ENCODE measurements at regions not wholly inside any gene's neighbourhood (a gene's known extent, or its start where the extent isn't known, plus 50 kb on each side); places are given as distances from the start of the nearest gene placed in this dataset.

DNA sequence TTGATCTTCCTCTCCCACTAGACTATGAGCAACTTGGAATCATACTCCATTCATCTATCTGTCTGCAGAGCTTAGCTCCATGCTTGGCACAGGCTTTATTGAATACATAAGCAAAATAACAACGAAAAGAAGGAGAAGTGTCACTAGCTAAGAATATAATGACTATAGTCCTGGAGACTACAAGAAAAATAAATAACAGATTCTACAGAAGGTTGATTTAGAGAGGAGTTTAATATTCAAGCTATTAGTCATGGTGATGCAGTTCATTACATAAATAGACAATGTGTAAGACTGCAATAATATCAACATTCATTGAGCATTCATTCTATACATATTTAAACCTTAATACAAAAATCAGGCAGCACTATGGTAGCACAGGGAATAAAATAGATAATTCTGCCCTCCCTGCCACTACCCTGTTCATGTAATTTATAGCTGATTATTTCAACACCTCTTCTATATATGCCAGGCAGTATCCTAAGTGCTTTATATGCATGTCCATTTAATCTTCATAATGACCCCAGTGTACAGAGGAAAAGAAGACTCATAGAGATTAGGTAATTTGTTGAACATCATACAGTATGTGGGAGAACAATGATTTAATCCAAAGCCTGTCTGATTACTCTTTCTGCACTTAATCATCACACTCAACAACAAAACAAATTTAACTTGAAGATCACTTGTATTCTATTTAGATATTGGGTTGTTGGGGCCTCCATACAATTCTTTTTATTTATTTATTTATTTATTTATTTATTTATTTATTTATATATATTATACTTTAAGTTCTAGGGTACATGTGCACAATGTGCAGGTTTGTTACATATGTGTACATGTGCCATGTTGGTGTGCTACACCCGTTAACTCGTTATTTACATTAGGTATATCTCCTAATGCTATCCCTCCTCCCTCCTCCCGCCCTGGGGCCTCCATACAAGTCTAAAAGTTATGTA lies 165.3 kb downstream of the RNF152 start:
- no peak for DNase-seq

DNA sequence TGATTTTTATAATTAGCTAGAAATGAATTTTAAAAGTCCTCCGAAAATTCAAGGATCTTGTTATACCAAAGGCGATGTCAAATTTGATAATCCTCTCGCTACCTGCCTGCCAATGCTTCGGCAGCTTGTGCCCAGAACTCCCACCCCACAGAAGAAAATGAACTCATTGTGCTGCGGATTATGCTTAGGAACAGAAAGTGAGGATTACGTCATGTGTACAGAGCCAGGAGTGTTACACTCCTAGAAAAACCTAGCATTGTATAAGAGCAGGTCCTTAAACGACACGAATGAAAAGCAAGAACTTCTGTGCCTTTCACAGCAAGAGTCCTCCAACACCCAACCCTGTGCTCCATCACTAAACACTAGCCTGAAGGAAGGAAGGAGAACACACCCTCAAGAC lies 168.3 kb downstream of the RNF152 start:
- no peak for DNase-seq

DNA sequence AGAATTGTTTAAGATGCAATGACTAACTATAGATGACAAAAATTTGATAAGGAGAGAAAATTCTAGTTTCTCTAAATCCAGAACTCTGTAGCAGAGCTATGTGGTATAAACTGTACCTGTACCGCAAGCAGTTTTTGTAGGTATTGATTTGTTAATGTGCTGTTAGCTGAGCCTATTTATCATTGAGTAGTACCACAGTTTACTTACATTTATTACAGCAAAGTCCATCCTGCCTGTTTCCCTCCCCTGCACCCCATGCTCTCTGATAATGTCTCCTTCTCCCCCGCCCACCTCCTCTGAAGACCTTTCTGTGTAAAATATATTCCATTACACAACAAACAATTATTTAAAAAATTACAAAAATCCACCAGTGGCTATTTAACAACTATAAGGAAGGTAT lies 170.6 kb downstream of the RNF152 start:
- no peak for DNase-seq

GRCh38 chr18:61720496-61720895 lies 172.3 kb downstream of the RNF152 start:
- no peak for DNase-seq

GRCh38 chr18:61719671-61720070 lies 173.1 kb downstream of the RNF152 start:
- DNase-seq, result no peak

GRCh38 chr18:61718944-61719343 lies 173.9 kb downstream of the RNF152 start:
- DNase-seq, result no peak

GRCh38 chr18:61714421-61714820 lies 178.4 kb downstream of the RNF152 start:
- DNase-seq, result no peak

GRCh38 chr18:61713502-61713901 lies 179.3 kb downstream of the RNF152 start:
- no peak for DNase-seq

- no peak for DNase-seq
These were observed 182.7 kb downstream of the RNF152 start for GRCh38 chr18:61710082-61710620.

DNA sequence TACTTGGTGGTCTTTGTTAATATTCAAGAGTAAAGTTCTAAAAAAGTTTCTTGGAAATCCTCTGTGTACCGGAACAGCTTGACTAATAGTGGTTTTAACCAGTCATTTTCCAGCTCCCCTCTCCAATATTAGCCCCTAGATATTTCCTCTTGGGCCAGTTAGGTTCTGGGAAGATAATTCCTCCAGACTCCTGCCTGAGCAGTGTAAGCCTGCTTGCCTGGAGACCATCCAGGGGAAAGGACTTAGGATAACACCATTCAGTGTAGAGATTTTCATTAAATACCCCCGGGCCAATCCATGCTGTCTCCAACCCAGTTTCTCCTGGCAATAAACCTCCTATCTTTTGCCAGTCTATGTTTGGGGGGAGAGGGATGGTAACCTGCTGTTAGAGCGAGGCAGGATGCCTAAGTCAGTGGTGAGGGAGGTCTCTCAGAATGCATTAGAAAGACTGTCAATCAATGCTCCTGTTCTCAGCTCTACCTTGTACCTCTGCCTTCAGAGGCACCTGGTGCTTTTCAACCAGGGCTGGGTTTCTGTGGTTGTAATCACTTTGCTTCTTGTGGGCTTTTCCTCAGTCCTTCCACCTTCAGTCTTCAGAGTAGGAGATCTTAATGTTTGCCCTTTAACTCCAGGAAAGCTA lies 186.4 kb downstream of the RNF152 start:
- no peak for DNase-seq

DNA sequence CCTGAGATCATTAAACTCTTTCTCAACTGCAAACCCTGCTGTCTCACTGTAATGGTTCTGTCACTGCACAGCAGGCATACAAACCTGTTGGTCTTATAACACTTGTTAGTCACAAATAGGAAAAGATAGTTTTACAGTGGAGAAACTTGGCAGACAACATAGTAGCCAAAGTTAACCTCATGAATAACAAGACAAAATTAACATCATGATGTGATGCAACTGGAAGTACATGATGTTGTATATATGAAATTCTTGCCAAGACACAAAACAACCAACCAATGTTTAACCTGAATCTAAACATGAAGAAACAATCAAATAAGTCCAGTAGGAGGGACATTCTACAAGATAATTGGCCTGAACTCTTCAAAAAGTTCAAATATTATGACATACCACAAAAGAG lies 189.3 kb downstream of the RNF152 start:
- DNase-seq, result no peak

GRCh38 chr18:61702007-61702406 lies 190.8 kb downstream of the RNF152 start:
- no peak for DNase-seq

GRCh38 chr18:61699397-61700110 lies 193.3 kb downstream of the RNF152 start:
- DNase-seq, result no peak

DNA sequence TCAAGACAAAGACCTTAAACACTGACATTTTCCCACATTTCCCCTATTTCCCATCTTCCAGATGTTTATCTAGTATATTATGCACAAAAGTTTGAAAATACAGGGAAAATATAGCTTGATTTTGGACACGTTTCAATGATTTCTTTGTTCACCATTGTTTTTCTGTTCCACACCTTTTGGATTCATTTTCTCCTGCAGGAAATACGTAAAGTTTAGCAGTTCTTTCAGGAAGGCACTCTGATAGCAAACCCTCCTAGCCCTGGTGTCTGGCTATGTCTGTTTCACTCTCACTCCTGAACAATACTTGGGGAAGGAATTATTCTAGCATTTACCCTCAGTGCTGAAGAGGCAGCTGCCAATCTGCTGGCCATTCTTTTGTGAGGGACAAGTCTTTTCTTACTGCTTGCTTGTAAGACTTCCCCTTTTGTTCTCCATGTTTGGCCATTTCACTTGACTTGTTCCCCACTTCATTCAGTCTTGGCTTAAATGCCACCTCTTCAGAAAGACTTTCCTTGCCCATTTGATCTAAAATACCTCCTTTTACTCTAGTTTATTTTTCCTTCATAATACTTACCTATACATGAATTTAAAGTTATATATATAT lies 195.4 kb downstream of the RNF152 start:
- no peak for DNase-seq

DNA sequence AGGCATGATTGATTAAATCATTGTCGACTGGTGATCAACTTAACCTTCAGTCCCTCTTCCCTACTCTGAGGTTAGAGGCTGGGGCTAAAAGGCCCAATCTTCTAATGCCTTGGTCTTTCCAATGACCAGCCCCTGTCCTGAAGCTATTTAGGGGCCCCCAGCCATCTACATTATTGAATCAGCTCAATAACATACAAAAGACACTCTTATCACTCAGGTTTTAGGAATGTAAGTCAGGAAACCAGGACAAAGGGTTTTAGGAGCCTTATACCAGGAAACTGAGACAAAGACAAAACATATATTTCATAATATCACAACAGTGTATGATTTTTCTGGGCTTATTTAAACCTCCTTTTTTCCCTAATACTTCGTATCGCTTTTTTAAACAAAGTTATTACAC lies 198.6 kb downstream of the RNF152 start:
- DNase-seq, result no peak

DNA sequence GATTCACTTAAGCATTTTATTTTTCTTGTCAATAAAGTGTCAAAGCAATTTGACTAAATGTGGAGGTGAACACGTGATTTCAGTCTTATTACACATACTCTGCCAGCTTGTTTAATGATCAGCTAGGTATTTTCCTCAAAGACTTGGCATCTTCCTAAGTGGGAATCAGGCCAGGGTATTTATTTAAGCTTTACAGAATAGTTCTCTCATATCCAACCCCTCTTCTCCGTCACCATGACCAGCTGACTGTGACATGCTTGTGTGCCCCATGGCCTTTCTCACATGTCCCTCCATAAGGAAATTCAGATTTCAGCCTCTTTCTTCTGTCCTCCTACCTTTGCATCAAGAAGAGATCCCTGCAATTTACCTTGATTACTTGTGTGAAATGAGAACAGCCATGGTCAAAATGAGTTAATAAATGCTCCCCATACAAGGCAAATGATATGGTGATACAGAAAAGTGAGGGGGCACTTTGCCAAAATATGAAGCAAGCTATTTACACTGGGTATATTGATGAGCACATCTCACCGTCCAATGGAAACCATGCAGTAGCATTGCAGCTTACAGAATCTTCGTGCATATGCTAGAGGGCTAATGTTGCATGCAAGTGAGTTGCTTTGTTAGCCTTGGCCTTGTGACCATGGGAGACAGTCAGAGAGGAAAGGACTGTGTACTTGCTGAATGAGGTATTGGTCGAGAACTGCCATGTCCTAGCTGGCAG lies 202.2 kb downstream of the RNF152 start:
- no peak for DNase-seq

- DNase-seq, result no peak
These were observed 205.5 kb downstream of the RNF152 start for GRCh38 chr18:61687317-61687716.

GRCh38 chr18:61683856-61684255 lies 209.0 kb downstream of the RNF152 start:
- no peak for DNase-seq

- no peak for DNase-seq
These were observed 211.7 kb downstream of the RNF152 start for GRCh38 chr18:61681065-61681464.

- no peak for DNase-seq
These were observed 213.0 kb downstream of the RNF152 start for GRCh38 chr18:61679836-61680235.

GRCh38 chr18:61677435-61677970 lies 215.3 kb downstream of the RNF152 start:
- DNase-seq, result no peak

All from activated CD4-positive, alpha-beta T cell treated with anti-CD3 and anti-CD28 coated beads, Interleukin-2, Interleukin-6, amounts not matched to agents 100 ng/mL and 50 ng/mL, durations not matched to agents 16 hours and 8 hours (primary cell).